Fibroblast of the conjunctiva (primary cell): ENCODE measurements at regions not wholly inside any gene's neighbourhood (a gene's known extent, or its start where the extent isn't known, plus 50 kb on each side); places are given as distances from the start of the nearest gene placed in this dataset.
"Not testable (repeated sequence)": the region's sequence is repeated elsewhere in the genome, so short reads cannot be mapped to it uniquely, and the experiment has no call there.

Experiments
- DNase-seq: peaks from one replicate; pipeline ENCODE4 v3.0.0-alpha.2; 2010; ENCODE audit warnings: low read depth

- DNase-seq, result no peak
Observed at GRCh38 chr4:104330125-104330905, 164.4 kb downstream of the CXXC4 start.

GRCh38 chr4:104326991-104327694 is 167.6 kb downstream of the CXXC4 start:
- DNase-seq, result not testable (repeated sequence)

GRCh38 chr4:104302731-104303130 is 192.0 kb downstream of the CXXC4 start:
- DNase-seq, result no peak

GRCh38 chr4:104294811-104295210 is 199.9 kb downstream of the CXXC4 start:
- no peak for DNase-seq

GRCh38 chr4:104286867-104287266 is 207.8 kb downstream of the CXXC4 start:
- DNase-seq, result no peak

- no peak for DNase-seq
Observed at GRCh38 chr4:104283303-104283702, 211.4 kb downstream of the CXXC4 start.

GRCh38 chr4:104279744-104280143 is 214.9 kb downstream of the CXXC4 start:
- DNase-seq, result no peak

- no peak for DNase-seq
Observed at GRCh38 chr4:104272966-104273365, 221.7 kb downstream of the CXXC4 start.

- not testable (repeated sequence) for DNase-seq
Observed at GRCh38 chr4:104269603-104270002, 225.1 kb downstream of the CXXC4 start.

- DNase-seq, result no peak
Observed at GRCh38 chr4:104263100-104263499, 231.6 kb downstream of the CXXC4 start.

- no peak for DNase-seq
Observed at GRCh38 chr4:104262678-104263077, 232.0 kb downstream of the CXXC4 start.

- DNase-seq, result no peak
Observed at GRCh38 chr4:104248726-104249125, 246.0 kb downstream of the CXXC4 start.

GRCh38 chr4:104235967-104236366 is 258.7 kb downstream of the CXXC4 start:
- no peak for DNase-seq

- DNase-seq, result no peak
Observed at GRCh38 chr4:104217526-104217925, 277.2 kb downstream of the CXXC4 start.

- no peak for DNase-seq
Observed at GRCh38 chr4:104211657-104212056, 283.0 kb downstream of the CXXC4 start.

GRCh38 chr4:104210420-104210819 is 284.3 kb downstream of the CXXC4 start:
- DNase-seq, result no peak

GRCh38 chr4:104206784-104207183 is 287.9 kb downstream of the CXXC4 start:
- no peak for DNase-seq

- DNase-seq, result no peak
Observed at GRCh38 chr4:104205116-104205515, 289.6 kb downstream of the CXXC4 start.

GRCh38 chr4:104188301-104188700 is 306.4 kb downstream of the CXXC4 start:
- DNase-seq, result no peak

- DNase-seq, result no peak
Observed at GRCh38 chr4:104169437-104169836, 325.3 kb downstream of the CXXC4 start.

- DNase-seq, result no peak
Observed at GRCh38 chr4:104166749-104167148, 327.9 kb downstream of the CXXC4 start.

GRCh38 chr4:104163820-104164219 is 330.9 kb downstream of the CXXC4 start:
- no peak for DNase-seq

- no peak for DNase-seq
Observed at GRCh38 chr4:104146048-104146447, 348.6 kb downstream of the CXXC4 start.

- DNase-seq, result no peak
Observed at GRCh38 chr4:104138116-104138515, 356.6 kb downstream of the CXXC4 start.
